ENCODE measurements at regions not wholly inside any gene's neighbourhood (a gene's known extent, or its start where the extent isn't known, plus 50 kb on each side); places are given as distances from the start of the nearest gene placed in this dataset.

- TF ChIP-seq SETDB1 (IDR thresholded peaks at IDR 0.05; ENCODE audit: insufficient read length, low read length) = no peak
- TF ChIP-seq ZNF629 (tag by site-specific recombination; IDR thresholded peaks at IDR 0.05) = no peak
- no peak for TF ChIP-seq YY1 (tag by site-specific recombination; IDR thresholded peaks at IDR 0.05)
- no peak for TF ChIP-seq CTCF (tag by site-specific recombination; IDR thresholded peaks at IDR 0.05)
- TF ChIP-seq KLF16 (tag by site-specific recombination; IDR thresholded peaks at IDR 0.05) = no peak
- TF ChIP-seq ZEB2 (tag by site-specific recombination; IDR thresholded peaks at IDR 0.05) = no peak
- no peak for TF ChIP-seq HOXA7 (CRISPR knock-in tag; IDR thresholded peaks at IDR 0.05; ENCODE audit: borderline replicate concordance)
- no peak for TF ChIP-seq ZNF302 (tag by site-specific recombination; IDR thresholded peaks at IDR 0.05; ENCODE audit: low read depth)
- no peak for TF ChIP-seq PRDM1 (tag by site-specific recombination; IDR thresholded peaks at IDR 0.05)
These were observed 107.8 kb upstream of the IRX5 start for GRCh38 chr16:54822892-54823291.
